ENCODE measurements at regions not wholly inside any gene's neighbourhood (a gene's known extent, or its start where the extent isn't known, plus 50 kb on each side); places are given as distances from the start of the nearest gene placed in this dataset.

DNA sequence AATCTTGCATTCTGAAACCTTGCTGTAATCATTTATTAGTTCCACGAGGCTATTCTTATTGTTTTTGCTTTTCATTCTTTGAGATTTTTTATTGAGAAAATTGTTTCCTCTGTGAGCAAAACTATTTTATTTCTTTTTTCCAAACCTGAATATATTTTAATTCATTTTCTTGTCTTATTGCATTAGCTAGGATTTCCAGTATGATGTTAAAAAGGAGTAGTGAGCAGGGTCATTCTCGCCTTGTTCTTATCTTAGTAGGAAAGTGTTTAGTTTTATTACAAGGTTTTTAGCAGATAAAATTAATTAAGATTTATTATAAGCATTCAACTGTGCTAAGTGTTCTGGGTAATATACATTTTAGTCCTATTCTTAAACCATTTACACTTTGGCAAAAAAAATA lies 214.6 kb upstream of the KLF6 start:
- no peak for DNase-seq
- Mint-ChIP-seq H3K4me1 (ENCODE audit: low read depth, unreplicated experiment) (no peaks in the 10 kb centered on the region), H3K4me3 (ENCODE audit: low read depth, unreplicated experiment) (no peak overlapping the region), H3K36me3 (ENCODE audit: insufficient read depth, unreplicated experiment) (no peaks in the 10 kb centered on the region), H3K27ac (ENCODE audit: unreplicated experiment) (no peak overlapping the region), H3K27me3 (ENCODE audit: unreplicated experiment) (no peaks in the 10 kb centered on the region), H3K9me3 (ENCODE audit: low read depth, unreplicated experiment) (peaks cover 5% of the 10 kb centered on the region)
- intact Hi-C loops (cut with micrococcal nuclease; ENCODE audit: unreplicated experiment): no loop called here
- BruUV-seq (replicated peaks): no TSS peak
- CTCF ChIA-PET: no interaction called here
- TF ChIP-seq, protein P1, sequence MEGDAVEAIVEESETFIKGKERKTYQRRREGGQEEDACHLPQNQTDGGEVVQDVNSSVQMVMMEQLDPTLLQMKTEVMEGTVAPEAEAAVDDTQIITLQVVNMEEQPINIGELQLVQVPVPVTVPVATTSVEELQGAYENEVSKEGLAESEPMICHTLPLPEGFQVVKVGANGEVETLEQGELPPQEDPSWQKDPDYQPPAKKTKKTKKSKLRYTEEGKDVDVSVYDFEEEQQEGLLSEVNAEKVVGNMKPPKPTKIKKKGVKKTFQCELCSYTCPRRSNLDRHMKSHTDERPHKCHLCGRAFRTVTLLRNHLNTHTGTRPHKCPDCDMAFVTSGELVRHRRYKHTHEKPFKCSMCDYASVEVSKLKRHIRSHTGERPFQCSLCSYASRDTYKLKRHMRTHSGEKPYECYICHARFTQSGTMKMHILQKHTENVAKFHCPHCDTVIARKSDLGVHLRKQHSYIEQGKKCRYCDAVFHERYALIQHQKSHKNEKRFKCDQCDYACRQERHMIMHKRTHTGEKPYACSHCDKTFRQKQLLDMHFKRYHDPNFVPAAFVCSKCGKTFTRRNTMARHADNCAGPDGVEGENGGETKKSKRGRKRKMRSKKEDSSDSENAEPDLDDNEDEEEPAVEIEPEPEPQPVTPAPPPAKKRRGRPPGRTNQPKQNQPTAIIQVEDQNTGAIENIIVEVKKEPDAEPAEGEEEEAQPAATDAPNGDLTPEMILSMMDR (IDR thresholded peaks at IDR 0.05; ENCODE audit: unreplicated experiment): no peak

DNA sequence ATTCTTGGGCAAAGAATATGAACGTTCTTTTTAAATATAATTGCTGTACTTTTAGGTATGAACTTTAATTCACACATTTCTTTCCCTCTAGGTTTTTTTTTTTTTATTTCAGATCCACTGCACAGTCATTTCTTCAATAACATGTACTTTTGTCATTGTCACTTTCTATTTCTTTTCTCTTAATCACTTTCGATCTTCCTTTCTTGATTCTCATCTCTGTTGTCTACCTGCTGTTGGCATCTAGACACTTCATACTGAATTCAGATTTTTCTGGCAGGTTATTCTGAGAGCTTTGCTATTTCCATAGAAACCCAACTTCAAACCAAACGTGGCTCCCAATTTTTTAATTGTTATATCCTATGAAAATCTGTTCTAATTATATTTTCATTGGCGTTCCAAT lies 211.7 kb upstream of the KLF6 start:
- no peak for DNase-seq
- Mint-ChIP-seq H3K4me3 (ENCODE audit: low read depth, unreplicated experiment) (no peak overlapping the region), H3K27me3 (ENCODE audit: unreplicated experiment) (no peaks in the 10 kb centered on the region), H3K9me3 (ENCODE audit: low read depth, unreplicated experiment) (peaks cover 5% of the 10 kb centered on the region), H3K4me1 (ENCODE audit: low read depth, unreplicated experiment) (no peaks in the 10 kb centered on the region), H3K36me3 (ENCODE audit: insufficient read depth, unreplicated experiment) (no peaks in the 10 kb centered on the region), H3K27ac (ENCODE audit: unreplicated experiment) (no peak overlapping the region)
- BruUV-seq (replicated peaks): no TSS peak
- CTCF ChIA-PET: interaction anchor here (0.7 kb wide), 1 partner anchor 1539 kb away, joined by 4 read pairs; no protein-coding TSS in a partner anchor
- TF ChIP-seq, protein P1 (IDR thresholded peaks at IDR 0.05; ENCODE audit: unreplicated experiment): no peak
- intact Hi-C loops (cut with micrococcal nuclease; ENCODE audit: unreplicated experiment): no loop called here

DNA sequence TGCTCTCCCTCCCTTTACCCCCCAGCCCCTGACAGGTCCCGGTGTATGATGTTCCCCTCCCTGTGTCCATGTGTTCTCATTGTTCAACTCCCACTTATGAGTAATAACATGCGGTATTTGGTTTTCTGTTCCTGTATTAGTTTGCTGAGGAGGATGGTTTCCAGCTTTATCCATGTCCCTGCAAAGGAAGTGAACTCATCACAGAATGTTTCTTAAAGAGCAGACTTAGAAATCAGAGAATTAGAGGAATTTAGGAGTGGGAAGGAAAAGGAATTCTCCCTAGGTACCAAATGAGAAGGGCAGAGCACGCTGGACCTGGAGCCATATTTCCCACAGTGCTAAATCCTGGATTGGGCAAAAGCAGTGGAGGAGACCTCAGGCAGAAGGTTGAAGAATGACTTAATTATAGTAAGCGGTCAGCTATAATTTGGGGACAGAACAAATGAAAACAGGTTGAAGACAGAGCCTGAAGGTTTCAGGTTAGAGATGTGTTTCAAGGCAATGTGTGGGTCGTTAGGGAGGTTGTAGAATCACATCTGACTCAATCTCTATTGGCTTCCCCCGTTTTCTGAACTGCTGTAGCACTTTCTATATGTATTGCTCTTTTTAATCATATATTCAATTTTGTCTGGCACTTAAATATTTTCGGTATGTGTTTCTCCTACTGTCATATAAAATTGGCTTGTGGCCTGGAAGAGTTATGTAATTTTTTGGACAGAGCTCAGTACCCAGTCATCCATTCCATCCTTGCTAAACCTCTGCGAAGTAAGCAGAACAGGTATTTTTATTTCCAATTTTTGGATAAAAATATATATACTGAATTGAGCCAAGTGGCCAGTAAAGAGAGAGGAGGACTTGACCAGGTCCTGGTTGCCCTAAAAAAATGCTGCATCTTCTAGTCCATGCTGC lies 210.5 kb upstream of the KLF6 start:
- CTCF ChIA-PET: no interaction called here
- H3K9me3 Mint-ChIP-seq (ENCODE audit: low read depth, unreplicated experiment): peaks cover 5% of the 10 kb centered on the region
- H3K27ac Mint-ChIP-seq (ENCODE audit: unreplicated experiment): no peak overlapping the region
- no peaks in the 10 kb centered on the region for H3K4me1 Mint-ChIP-seq (ENCODE audit: low read depth, unreplicated experiment)
- intact Hi-C loops (cut with micrococcal nuclease; ENCODE audit: unreplicated experiment): no loop called here
- BruUV-seq (replicated peaks): no TSS peak
- H3K4me3 Mint-ChIP-seq (ENCODE audit: low read depth, unreplicated experiment): no peak overlapping the region
- no peaks in the 10 kb centered on the region for H3K27me3 Mint-ChIP-seq (ENCODE audit: unreplicated experiment)
- no peak for DNase-seq
- TF ChIP-seq, protein P1 (IDR thresholded peaks at IDR 0.05; ENCODE audit: unreplicated experiment): no peak
- H3K36me3 Mint-ChIP-seq (ENCODE audit: insufficient read depth, unreplicated experiment): no peaks in the 10 kb centered on the region

DNA sequence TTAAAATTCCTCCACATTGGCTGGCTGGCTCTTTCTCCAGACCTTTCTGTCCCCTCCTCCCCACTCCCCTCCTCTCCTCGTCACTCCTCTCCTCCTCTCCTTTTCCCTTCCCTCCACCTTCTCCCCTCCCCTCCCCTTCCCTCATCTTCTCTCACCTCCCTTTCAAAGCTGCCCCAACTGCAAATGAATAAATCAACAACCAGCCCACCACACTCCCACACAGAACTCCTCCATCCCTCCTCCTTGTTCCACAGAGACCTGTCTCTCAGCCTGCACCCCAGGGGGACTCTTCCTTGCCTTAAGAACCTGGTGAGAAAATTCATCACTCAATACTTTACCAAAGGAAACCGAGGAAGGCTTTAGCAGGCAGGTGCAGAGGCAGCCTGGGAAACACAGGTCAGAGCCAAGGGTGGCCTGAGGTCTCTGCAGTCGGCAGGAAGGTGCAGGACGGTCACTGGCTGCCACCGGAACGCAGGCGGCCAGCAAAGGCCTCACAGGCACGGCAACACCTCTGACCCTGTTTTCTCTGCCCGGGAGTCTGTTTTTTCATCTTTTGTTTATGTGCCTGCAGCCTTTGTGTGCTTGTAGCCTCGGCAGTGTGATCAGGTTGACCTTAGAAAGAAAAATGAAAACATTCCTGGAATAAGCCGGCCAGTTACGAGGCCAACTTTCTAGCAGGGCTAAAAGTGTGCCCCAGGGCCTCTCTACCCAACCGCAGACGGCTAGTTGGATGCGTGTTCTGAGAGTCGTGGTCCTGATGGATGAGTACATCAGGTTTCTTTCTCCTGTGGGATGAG lies 207.6 kb upstream of the KLF6 start:
- TF ChIP-seq, protein P1 (IDR thresholded peaks at IDR 0.05; ENCODE audit: unreplicated experiment): no peak
- intact Hi-C loops (cut with micrococcal nuclease; ENCODE audit: unreplicated experiment): no loop called here
- no peak for DNase-seq
- Mint-ChIP-seq H3K4me3 (ENCODE audit: low read depth, unreplicated experiment) (no peak overlapping the region), H3K9me3 (ENCODE audit: low read depth, unreplicated experiment) (no peaks in the 10 kb centered on the region), H3K27ac (ENCODE audit: unreplicated experiment) (no peak overlapping the region), H3K27me3 (ENCODE audit: unreplicated experiment) (no peaks in the 10 kb centered on the region), H3K36me3 (ENCODE audit: insufficient read depth, unreplicated experiment) (no peaks in the 10 kb centered on the region), H3K4me1 (ENCODE audit: low read depth, unreplicated experiment) (peaks cover 6% of the 10 kb centered on the region)
- CTCF ChIA-PET: interaction anchor here (0.6 kb wide), 1 partner anchor 199 kb away, joined by 3 read pairs; no protein-coding TSS in a partner anchor
- no TSS peak for BruUV-seq (replicated peaks)

Measured in Calu3 (cell line).